ENCODE measurements at regions not wholly inside any gene's neighbourhood (a gene's known extent, or its start where the extent isn't known, plus 50 kb on each side); places are given as distances from the start of the nearest gene placed in this dataset.

DNA sequence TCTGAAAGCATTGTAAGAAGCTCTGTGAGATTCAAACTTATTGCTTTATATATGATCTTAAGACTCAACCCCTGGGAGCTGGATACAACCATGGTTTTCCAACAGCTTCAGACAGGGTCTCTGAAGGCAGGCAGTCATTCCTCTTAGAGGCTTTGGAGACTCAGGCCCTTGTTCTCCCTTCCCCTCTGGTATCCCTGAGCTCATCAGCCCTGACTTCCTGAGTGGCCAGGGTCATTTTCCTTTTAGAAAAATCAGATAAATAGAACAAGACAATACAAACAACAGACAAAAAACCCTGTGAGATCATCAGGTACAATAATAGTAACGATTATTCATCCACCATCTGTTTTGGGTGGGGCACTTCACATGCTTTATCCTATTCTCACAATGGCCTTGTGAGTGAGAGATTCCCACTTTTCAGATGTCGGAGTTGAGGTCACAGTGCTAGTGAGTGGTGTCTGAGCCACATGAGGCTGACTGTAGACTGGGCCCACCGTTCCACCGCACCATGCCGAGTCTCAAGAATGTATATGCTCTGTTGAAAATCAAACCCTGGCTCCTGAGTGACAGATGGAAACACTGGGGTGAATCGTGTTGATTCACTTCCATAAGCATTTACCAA lies 144.2 kb downstream of the CXCL12 start (continued):
- TF ChIP-seq CEBPB (IDR thresholded peaks at IDR 0.05; ENCODE audit: low read depth, low read length) = no peak
- TF ChIP-seq PHF8 (conservative IDR thresholded peaks at IDR 0.05; ENCODE audit: low read depth, low read length) = no peak
- no peak for TF ChIP-seq RAD21 (IDR thresholded peaks at IDR 0.05 in 1 of 2, conservative IDR thresholded peaks at IDR 0.05 in 1 of 2; ENCODE audit: low read depth in 2 of 2, low read length in 2 of 2)
- TF ChIP-seq JUN (IDR thresholded peaks at IDR 0.05; ENCODE audit: low read depth, low read length) = no peak

All from H1 (cell line).